LNCaP clone FGC (cell line): ENCODE measurements at regions not wholly inside any gene's neighbourhood (a gene's known extent, or its start where the extent isn't known, plus 50 kb on each side); places are given as distances from the start of the nearest gene placed in this dataset.

ENCODE experiments used
- DNase-seq: peaks from one replicate; pipeline ENCODE4 v3.0.0-alpha.2; 2011; ENCODE audit warnings: low read depth
- H3K4me3 ChIP-seq: 2 replicates; pipeline ENCODE4 v1.5.1; 2011; ENCODE audit warnings: mild to moderate bottlenecking, low read depth, low read length, control low read depth
- TF ChIP-seq, protein P1 (sequence below): IDR thresholded peaks from 2 replicates; pipeline ENCODE4 v1.5.1; 2012; ENCODE audit warnings: mild to moderate bottlenecking; ENCODE audit not compliant: control insufficient read depth, insufficient read depth; ENCODE audit errors: extremely low read depth

DNA sequence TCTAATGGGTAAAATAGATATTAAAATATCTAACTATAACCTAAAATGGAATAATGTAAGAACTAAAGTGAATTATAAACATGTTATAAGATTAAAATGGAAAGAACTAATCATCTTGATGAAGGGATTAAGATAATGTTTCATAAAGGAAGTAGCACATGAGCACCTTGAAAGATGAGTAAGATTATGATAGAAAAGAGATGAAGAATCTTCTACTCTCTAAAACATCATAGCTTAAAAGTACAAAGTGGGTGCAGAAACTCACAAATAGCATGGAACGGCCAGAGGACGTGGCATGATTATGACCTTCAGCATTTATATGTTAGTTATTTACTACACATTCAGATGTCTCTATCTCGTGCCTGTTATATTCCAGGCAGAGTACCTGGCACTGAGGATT, 76.2 kb upstream of the COL5A2 start:
- DNase-seq = no peak
- H3K4me3 ChIP-seq = no peak overlapping the region
- TF ChIP-seq, protein P1, sequence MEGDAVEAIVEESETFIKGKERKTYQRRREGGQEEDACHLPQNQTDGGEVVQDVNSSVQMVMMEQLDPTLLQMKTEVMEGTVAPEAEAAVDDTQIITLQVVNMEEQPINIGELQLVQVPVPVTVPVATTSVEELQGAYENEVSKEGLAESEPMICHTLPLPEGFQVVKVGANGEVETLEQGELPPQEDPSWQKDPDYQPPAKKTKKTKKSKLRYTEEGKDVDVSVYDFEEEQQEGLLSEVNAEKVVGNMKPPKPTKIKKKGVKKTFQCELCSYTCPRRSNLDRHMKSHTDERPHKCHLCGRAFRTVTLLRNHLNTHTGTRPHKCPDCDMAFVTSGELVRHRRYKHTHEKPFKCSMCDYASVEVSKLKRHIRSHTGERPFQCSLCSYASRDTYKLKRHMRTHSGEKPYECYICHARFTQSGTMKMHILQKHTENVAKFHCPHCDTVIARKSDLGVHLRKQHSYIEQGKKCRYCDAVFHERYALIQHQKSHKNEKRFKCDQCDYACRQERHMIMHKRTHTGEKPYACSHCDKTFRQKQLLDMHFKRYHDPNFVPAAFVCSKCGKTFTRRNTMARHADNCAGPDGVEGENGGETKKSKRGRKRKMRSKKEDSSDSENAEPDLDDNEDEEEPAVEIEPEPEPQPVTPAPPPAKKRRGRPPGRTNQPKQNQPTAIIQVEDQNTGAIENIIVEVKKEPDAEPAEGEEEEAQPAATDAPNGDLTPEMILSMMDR = no peak

DNA sequence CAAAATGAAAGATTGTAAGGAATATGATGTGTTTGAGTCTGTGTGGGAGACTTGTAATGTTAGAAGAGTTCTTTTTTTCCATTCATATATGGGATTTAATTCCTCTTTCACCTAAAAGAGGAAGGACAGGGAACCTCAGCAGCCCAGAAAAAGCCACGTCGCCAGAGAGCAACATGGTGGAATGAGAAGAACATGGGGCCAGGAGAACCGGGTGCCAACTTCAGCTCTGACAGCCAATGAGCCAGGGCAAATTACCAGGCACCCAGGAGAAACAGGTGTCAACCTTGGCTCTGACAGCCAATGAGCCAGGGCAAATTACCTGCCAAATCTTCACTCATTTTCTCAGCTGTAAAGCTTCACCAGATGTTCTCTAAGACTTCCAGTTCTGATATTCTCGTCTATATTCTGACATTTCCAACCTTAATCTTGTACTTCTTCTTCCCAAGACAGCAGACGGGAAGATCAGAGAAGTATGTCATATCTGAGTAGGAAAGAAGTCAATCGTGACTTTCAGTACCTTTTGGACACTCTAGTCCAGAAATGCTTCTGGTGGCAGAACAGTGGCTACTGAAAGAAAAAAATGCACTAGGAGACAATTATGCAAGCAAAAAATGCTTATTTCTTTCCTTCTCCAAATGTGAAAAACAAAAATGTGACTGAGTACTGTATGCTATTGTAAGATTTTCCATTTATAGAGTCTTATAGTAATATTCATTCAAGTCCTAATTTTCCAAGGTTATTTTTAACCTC, 79.2 kb upstream of the COL5A2 start:
- TF ChIP-seq, protein P1 = no peak
- H3K4me3 ChIP-seq = no peak overlapping the region
- no peak for DNase-seq

DNA sequence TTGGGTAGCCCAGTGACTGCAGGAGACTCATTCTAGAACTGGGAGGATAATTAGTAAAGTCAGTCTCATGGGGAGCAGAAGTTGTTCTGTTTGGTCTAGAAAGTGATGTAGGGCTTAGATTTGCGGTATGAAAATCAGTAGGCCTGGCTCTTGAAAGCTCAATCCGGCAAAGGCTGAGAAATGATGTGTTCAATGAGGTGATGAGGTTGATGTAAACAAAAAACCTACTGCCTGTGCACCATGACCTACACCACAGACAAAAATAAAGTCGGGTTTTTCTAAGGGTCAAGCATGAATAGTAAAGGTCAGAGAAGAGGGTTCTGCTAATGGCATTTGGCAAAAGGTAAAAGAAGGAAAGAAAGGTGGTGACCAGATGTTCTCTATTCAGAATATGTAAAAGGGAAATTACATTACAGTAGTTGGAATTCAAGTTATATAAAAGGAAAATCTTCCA, 80.8 kb upstream of the COL5A2 start:
- no peak overlapping the region for H3K4me3 ChIP-seq
- DNase-seq = no peak
- TF ChIP-seq, protein P1 = no peak

DNA sequence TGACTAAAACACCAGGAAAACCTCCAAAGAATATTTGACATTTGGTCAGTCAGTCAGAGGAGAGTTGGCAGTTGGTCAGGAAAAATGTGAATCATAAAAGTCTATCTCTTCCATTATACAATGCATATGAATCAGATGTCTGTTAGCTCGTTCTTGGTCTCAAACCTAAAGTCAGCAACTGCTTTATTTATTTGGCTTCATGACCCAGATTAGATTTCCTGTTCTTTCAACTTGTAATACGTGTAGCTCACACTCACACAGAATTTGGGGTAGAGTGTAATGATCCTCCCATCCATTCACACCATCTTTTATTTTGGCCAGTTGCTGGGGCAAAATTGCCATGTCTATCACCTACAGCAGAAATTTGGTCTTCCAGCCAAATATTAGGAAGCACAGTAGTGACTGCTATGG, 81.9 kb upstream of the COL5A2 start:
- TF ChIP-seq, protein P1 = no peak
- no peak overlapping the region for H3K4me3 ChIP-seq
- no peak for DNase-seq

DNA sequence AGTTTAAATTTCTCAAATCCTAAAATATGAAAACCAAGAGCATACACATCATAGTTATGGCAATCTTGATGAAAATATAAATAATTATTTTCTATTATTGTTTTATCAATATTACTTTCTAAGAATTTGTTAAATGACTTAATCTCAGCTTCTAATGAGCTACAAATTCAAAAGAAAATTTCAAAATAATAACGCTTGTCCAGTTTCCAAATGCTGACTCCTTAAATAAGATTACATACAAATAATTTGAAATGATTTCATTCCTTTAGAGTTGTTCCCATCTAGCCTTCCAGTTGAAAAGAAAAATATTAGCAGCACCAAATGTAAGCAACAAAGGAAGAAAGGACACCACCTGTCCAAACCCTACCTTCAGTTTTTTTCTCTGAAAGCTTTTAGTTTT, 82.4 kb upstream of the COL5A2 start:
- TF ChIP-seq, protein P1 = no peak

DNA sequence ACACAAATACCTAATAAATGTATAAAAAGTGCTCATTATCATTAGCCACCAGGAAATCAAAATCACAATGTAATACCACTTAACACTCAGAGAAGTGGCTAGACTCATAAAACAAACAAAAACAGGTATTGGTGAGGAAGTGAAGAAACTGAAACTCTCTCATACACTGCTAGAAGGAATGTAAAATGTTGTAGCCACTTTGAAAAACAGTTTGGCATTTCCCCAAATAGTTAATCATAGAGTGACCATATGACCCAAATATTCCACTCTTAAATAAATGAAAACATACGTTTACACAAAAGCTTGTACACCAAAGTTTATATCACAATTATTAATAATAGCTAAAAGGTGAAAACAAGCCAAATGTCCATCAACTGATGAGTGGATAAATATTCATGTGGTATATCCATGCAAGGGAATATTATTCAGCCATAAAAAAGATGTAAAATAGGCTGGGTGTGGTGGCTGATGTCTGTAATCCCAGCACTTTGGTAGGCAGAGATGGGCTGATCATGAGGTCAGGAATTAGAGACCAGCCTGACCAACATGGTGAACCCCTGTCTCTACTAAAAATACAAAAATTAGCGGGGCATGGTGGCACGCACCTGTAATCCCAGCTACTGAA, 86.2 kb upstream of the COL5A2 start:
- H3K4me3 ChIP-seq = no peak overlapping the region
- TF ChIP-seq, protein P1 = no peak
- no peak for DNase-seq

More for the DNA sequence above, 82.4 kb upstream of the COL5A2 start:
- DNase-seq = no peak
- H3K4me3 ChIP-seq = no peak overlapping the region
